KMS-11 (cell line): ENCODE measurements at regions not wholly inside any gene's neighbourhood (a gene's known extent, or its start where the extent isn't known, plus 50 kb on each side); places are given as distances from the start of the nearest gene placed in this dataset.

Source experiments
- H2AFZ ChIP-seq: fragments of 200-600 bp; sonication (generic); 2 replicates; pipeline ENCODE4 v1.6.1; 2016; ENCODE audit warnings: antibody characterized with exemption, mixed run types, low read depth
- H3K27ac ChIP-seq: fragments of 200-600 bp; sonication (generic); 2 replicates; pipeline ENCODE4 v1.6.1; 2016; ENCODE audit warnings: mild to moderate bottlenecking, mixed run types
- H3K27me3 ChIP-seq: fragments of 200-600 bp; sonication (generic); 2 replicates; pipeline ENCODE4 v1.6.1; 2017; ENCODE audit warnings: mild to moderate bottlenecking, low read depth, mixed run types, moderate library complexity; ENCODE audit not compliant: insufficient read depth
- H3K36me3 ChIP-seq: fragments of 200-600 bp; sonication (generic); 2 replicates; pipeline ENCODE4 v1.6.1; 2017; ENCODE audit warnings: mild to moderate bottlenecking, mixed run types; ENCODE audit not compliant: insufficient read depth
- H3K4me1 ChIP-seq: fragments of 200-600 bp; sonication (generic); 2 replicates; pipeline ENCODE4 v1.6.1; 2016; ENCODE audit warnings: mild to moderate bottlenecking, low read depth, mixed run types; ENCODE audit not compliant: poor library complexity, severe bottlenecking
- H3K4me2 ChIP-seq: fragments of 200-600 bp; sonication (generic); 2 replicates; pipeline ENCODE4 v1.7.0; 2016; ENCODE audit warnings: mild to moderate bottlenecking, mixed run types
- H3K4me3 ChIP-seq: fragments of 200-600 bp; sonication (generic); IDR thresholded peaks from 2 replicates; pipeline ENCODE4 v1.6.1; 2017; ENCODE audit warnings: low read depth, low read length, mixed read lengths; ENCODE audit not compliant: insufficient read depth
- H3K79me2 ChIP-seq: fragments of 200-600 bp; sonication (generic); 2 replicates; pipeline ENCODE4 v1.6.1; 2016; ENCODE audit warnings: low read depth, mixed run types; ENCODE audit not compliant: insufficient read depth
- H3K9ac ChIP-seq: fragments of 200-600 bp; sonication (generic); 2 replicates; pipeline ENCODE4 v1.6.1; 2016; ENCODE audit warnings: mild to moderate bottlenecking, mixed run types
- H4K20me1 ChIP-seq: fragments of 200-600 bp; sonication (generic); 2 replicates; pipeline ENCODE4 v1.6.1; 2016; ENCODE audit warnings: mild to moderate bottlenecking, mixed run types; ENCODE audit not compliant: insufficient read depth
- CTCF ChIP-seq: fragments of 200-600 bp; sonication (generic); conservative IDR thresholded peaks from 2 replicates; pipeline ENCODE4 v1.6.1; 2017; ENCODE audit warnings: low read depth, mild to moderate bottlenecking, antibody characterized with exemption, low read length, moderate library complexity, mixed read lengths

GRCh38 chr5:161022151-161022550 is 170.1 kb upstream of the ATP10B start:
- Histone ChIP-seq H3K4me2 (no peak overlapping the region), H3K36me3 (no peaks in the 10 kb centered on the region), H3K4me1 (no peaks in the 10 kb centered on the region), H3K79me2 (no peaks in the 10 kb centered on the region), H3K27ac (no peak overlapping the region), H4K20me1 (no peaks in the 10 kb centered on the region), H3K4me3 (no peak overlapping the region), H3K27me3 (no peaks in the 10 kb centered on the region), H2AFZ (no peak overlapping the region), H3K9ac (no peak overlapping the region)
- no peak for TF ChIP-seq CTCF

GRCh38 chr5:161009817-161010216 is 157.8 kb upstream of the ATP10B start:
- TF ChIP-seq CTCF = no peak
- no peaks in the 10 kb centered on the region for H3K27me3 ChIP-seq
- no peaks in the 10 kb centered on the region for H3K36me3 ChIP-seq
- H4K20me1 ChIP-seq = no peaks in the 10 kb centered on the region
- H3K27ac ChIP-seq = no peak overlapping the region
- no peak overlapping the region for H3K9ac ChIP-seq
- H3K79me2 ChIP-seq = no peaks in the 10 kb centered on the region
- H3K4me3 ChIP-seq = no peak overlapping the region
- no peaks in the 10 kb centered on the region for H3K4me1 ChIP-seq
- no peak overlapping the region for H2AFZ ChIP-seq
- no peak overlapping the region for H3K4me2 ChIP-seq

GRCh38 chr5:161009194-161009593 is 157.2 kb upstream of the ATP10B start:
- Histone ChIP-seq H3K4me2 (no peak overlapping the region), H3K9ac (no peak overlapping the region), H3K27me3 (no peaks in the 10 kb centered on the region), H3K27ac (no peak overlapping the region), H3K4me1 (no peaks in the 10 kb centered on the region), H2AFZ (no peak overlapping the region), H3K36me3 (no peaks in the 10 kb centered on the region), H4K20me1 (no peaks in the 10 kb centered on the region), H3K79me2 (no peaks in the 10 kb centered on the region), H3K4me3 (no peak overlapping the region)
- TF ChIP-seq CTCF = no peak

- Histone ChIP-seq H3K27ac (no peak overlapping the region), H3K27me3 (no peaks in the 10 kb centered on the region), H3K36me3 (no peaks in the 10 kb centered on the region), H3K4me3 (no peak overlapping the region), H3K4me2 (no peak overlapping the region), H2AFZ (no peak overlapping the region), H4K20me1 (no peaks in the 10 kb centered on the region), H3K79me2 (no peaks in the 10 kb centered on the region), H3K4me1 (no peaks in the 10 kb centered on the region), H3K9ac (no peak overlapping the region)
- no peak for TF ChIP-seq CTCF
Measured at GRCh38 chr5:161007879-161008278, 155.9 kb upstream of the ATP10B start.
